Neural progenitor cell (in vitro differentiated cells): ENCODE measurements at regions not wholly inside any gene's neighbourhood (a gene's known extent, or its start where the extent isn't known, plus 50 kb on each side); places are given as distances from the start of the nearest gene placed in this dataset.

Source experiments
- EZH2 ChIP-seq: fragments of 200-600 bp; sonication (generic); IDR thresholded peaks from 2 replicates; pipeline ENCODE4 v1.6.1; 2017; ENCODE audit warnings: antibody characterized with exemption, mild to moderate bottlenecking, moderate library complexity
- TF ChIP-seq, protein P1 (sequence below): fragments of 200-600 bp; sonication (generic); IDR thresholded peaks from 2 replicates; pipeline ENCODE4 v1.5.1; 2017; ENCODE audit warnings: antibody characterized with exemption, mild to moderate bottlenecking

DNA sequence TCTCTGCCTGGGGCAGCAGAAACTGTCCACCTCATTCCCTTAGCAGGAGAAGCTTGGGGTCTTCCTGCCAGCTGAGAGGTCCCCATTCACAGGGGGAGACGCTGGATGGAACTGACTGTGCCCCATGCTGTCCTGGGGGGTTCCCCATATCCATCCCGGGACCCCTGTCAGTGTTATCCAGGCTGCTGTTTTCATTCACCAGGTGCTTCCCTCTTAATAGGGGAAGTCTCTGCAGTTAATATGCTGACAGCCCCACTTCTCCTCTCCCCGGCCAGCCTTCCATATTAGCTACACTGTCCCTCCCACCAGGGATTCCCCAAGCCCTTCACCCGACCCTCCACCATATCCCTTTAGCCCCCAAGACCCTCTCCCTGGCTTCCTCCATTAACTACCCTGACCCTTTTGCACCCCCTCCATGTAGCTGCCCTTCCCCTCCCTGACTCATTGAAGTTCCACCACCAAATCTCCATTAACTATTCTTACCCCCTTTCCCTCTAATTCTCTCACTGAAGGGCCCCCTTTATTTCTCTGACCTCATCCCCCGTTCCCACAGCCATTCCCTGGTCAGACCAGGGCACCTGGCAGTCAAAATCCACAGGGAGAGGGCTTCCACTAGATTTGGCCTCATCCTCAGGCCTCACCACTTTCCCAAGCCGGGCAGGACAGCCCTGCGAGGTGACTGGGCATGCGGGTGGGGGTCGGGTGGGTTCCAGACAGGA is 92.0 kb upstream of the PAX2 start:
- TF ChIP-seq EZH2: no peak
- TF ChIP-seq, protein P1, sequence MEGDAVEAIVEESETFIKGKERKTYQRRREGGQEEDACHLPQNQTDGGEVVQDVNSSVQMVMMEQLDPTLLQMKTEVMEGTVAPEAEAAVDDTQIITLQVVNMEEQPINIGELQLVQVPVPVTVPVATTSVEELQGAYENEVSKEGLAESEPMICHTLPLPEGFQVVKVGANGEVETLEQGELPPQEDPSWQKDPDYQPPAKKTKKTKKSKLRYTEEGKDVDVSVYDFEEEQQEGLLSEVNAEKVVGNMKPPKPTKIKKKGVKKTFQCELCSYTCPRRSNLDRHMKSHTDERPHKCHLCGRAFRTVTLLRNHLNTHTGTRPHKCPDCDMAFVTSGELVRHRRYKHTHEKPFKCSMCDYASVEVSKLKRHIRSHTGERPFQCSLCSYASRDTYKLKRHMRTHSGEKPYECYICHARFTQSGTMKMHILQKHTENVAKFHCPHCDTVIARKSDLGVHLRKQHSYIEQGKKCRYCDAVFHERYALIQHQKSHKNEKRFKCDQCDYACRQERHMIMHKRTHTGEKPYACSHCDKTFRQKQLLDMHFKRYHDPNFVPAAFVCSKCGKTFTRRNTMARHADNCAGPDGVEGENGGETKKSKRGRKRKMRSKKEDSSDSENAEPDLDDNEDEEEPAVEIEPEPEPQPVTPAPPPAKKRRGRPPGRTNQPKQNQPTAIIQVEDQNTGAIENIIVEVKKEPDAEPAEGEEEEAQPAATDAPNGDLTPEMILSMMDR: no peak
